ENCODE measurements at regions not wholly inside any gene's neighbourhood (a gene's known extent, or its start where the extent isn't known, plus 50 kb on each side); places are given as distances from the start of the nearest gene placed in this dataset.

GRCh38 chr20:24875078-24875477 lies 74.0 kb upstream of the CST7 start:
- TF ChIP-seq NCOA2 (IDR thresholded peaks at IDR 0.05; ENCODE audit: partially characterized antibody in 2 of 2) (no peak), POLR2A (conservative IDR thresholded peaks at IDR 0.05) (no peak), ZFPM2 (CRISPR knock-in tag; IDR thresholded peaks at IDR 0.05) (no peak), SIRT6 (IDR thresholded peaks at IDR 0.05; ENCODE audit: low read depth, low read length) (no peak), SP1 (CRISPR knock-in tag; IDR thresholded peaks at IDR 0.05) (no peak), JUNB (CRISPR knock-in tag; conservative IDR thresholded peaks at IDR 0.05) (no peak), RAD21 (CRISPR knock-in tag; conservative IDR thresholded peaks at IDR 0.05 in 1 of 2, IDR thresholded peaks at IDR 0.05 in 1 of 2) (no peak), YBX1 (IDR thresholded peaks at IDR 0.05) (no peak), SRF (CRISPR knock-in tag; IDR thresholded peaks at IDR 0.05) (no peak)
